ENCODE measurements at regions not wholly inside any gene's neighbourhood (a gene's known extent, or its start where the extent isn't known, plus 50 kb on each side); places are given as distances from the start of the nearest gene placed in this dataset.

DNA sequence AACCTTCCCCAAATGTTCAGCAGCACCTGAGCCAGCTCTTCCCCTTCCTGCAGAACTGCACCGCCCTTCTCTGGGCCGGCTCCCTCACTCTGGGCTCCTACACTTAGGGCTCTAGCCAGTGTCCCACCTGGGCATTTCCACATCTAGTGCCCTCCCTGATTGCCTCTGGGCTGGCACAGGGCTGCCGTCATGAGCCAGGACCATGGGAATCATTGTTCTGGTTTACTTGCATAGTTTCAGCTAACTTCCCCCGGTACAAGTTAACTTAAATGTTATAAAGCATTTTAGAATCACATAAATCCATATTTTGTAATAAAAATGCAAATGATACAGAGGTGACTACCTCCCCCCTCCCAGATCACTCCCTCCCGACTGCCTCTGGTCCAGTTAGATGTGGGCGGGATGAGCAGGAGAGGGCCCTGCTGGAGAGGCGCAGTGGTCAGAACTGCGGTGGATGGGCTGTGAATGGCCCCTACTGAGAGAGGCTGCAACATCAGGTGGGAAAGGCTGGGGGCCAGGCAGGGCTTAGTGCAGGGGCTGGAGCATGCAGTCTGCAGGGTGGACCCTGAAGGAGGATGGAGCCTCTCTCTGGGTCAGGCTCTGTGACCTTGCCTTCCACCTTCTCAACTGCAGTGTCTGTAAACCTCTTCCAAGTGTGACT is 371.4 kb upstream of the C1orf174 start:
- Mint-ChIP-seq H3K9me3 (peaks cover 0 to 12% (median 7%) of the 10 kb centered on the region in 5 donors), H3K36me3 (no peaks in the 10 kb centered on the region), H3K27me3 (peaks cover 8 to 21% of the 10 kb centered on the region in 2 donors), H3K4me3 (no peak overlapping the region), H3K27ac (no peak overlapping the region), H3K4me1 (peaks cover 6 to 17% (median 16%) of the 10 kb centered on the region in 3 donors)
- no peaks in the 10 kb centered on the region for H3K27me3 ChIP-seq (ENCODE audit: insufficient read depth, low read length, poor library complexity, severe bottlenecking)
- POLR2A ChIA-PET: no interaction called here
- no peaks in the 10 kb centered on the region for H3K9me3 ChIP-seq (ENCODE audit: low read length)
- no peaks in the 10 kb centered on the region for H3K36me3 ChIP-seq (ENCODE audit: insufficient read depth, low read length)
- no peak for DNase-seq
- no peaks in the 10 kb centered on the region for H3K4me1 ChIP-seq (ENCODE audit: insufficient read depth, low read length)
- no peak overlapping the region for H3K4me3 ChIP-seq (ENCODE audit: low read length)
- no peak overlapping the region for H3K27ac ChIP-seq (ENCODE audit: low read depth, low read length)
- CTCF ChIA-PET: no interaction called here

DNA sequence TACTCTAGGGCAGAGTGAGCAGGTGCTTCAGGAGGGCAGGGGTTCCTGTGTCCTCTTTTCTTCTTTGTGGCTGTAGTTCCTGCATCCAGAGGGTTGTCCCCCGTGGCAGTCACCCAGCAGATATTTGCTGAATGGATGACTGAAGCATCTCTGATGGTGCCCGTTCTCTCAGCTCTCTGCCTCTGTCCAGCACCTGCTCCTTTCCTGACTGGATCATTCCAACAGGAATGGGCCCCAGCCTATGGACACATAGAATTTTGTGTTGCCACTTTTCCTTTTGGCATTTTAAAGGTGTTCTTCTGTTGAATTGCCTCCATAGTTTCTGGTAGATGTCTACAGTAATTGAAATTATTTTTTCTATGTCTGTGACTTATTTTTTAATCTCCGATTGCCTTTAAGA is 372.5 kb upstream of the C1orf174 start:
- H3K4me3 Mint-ChIP-seq: no peak overlapping the region
- POLR2A ChIA-PET: no interaction called here
- Histone ChIP-seq H3K36me3 (ENCODE audit: insufficient read depth, low read length) (no peaks in the 10 kb centered on the region), H3K9me3 (ENCODE audit: low read length) (no peaks in the 10 kb centered on the region), H3K27ac (ENCODE audit: low read depth, low read length) (no peak overlapping the region), H3K4me3 (ENCODE audit: low read length) (no peak overlapping the region), H3K4me1 (ENCODE audit: insufficient read depth, low read length) (no peaks in the 10 kb centered on the region), H3K27me3 (ENCODE audit: insufficient read depth, low read length, poor library complexity, severe bottlenecking) (no peaks in the 10 kb centered on the region)
- H3K27me3 Mint-ChIP-seq: peaks cover 10 to 30% of the 10 kb centered on the region in 2 donors
- no peak for DNase-seq
- no peaks in the 10 kb centered on the region for H3K36me3 Mint-ChIP-seq
- peaks cover 4 to 9% (median 7%) of the 10 kb centered on the region in 3 donors for H3K4me1 Mint-ChIP-seq
- CTCF ChIA-PET: no interaction called here
- H3K27ac Mint-ChIP-seq: no peak overlapping the region
- peaks cover 2 to 16% (median 14%) of the 10 kb centered on the region in 5 donors for H3K9me3 Mint-ChIP-seq

DNA sequence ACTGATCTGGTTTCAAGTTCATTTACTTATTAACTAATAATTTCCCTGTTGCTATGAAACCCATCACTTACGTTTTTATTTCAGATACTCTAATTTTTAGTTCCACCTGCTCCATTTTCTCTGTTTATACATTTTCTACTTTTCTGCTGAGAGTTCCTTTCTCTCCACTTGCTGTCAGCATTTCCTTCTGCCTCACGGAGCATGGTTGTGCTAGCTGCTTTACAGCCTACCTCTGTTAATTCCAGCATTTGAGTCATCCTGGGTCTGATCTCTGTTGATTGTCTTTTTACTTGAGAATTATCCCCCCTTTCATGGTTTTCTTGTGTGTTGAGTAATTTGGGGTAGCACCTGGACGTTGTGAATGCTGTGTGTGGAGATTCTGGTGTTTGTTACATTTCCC is 373.2 kb upstream of the C1orf174 start:
- DNase-seq: no peak
- Mint-ChIP-seq H3K36me3 (peaks cover 0 to 5% (median 0%) of the 10 kb centered on the region in 3 donors), H3K9me3 (peaks cover 6 to 19% (median 16%) of the 10 kb centered on the region in 5 donors), H3K27ac (no peak overlapping the region), H3K27me3 (peaks cover 11 to 30% of the 10 kb centered on the region in 2 donors), H3K4me1 (peaks cover 0 to 3% (median 2%) of the 10 kb centered on the region in 3 donors), H3K4me3 (no peak overlapping the region)
- ChIA-PET CTCF (no interaction called here), POLR2A (no interaction called here)
- H3K4me3 ChIP-seq (ENCODE audit: low read length): no peak overlapping the region
- H3K36me3 ChIP-seq (ENCODE audit: insufficient read depth, low read length): no peaks in the 10 kb centered on the region
- no peak overlapping the region for H3K27ac ChIP-seq (ENCODE audit: low read depth, low read length)
- no peaks in the 10 kb centered on the region for H3K9me3 ChIP-seq (ENCODE audit: low read length)
- H3K27me3 ChIP-seq (ENCODE audit: insufficient read depth, low read length, poor library complexity, severe bottlenecking): no peaks in the 10 kb centered on the region
- no peaks in the 10 kb centered on the region for H3K4me1 ChIP-seq (ENCODE audit: insufficient read depth, low read length)

GRCh38 chr1:4273747-4274146 is 373.7 kb upstream of the C1orf174 start:
- ChIA-PET CTCF (no interaction called here), POLR2A (no interaction called here)
- no peak for DNase-seq
- Histone ChIP-seq H3K4me1 (ENCODE audit: insufficient read depth, low read length) (no peaks in the 10 kb centered on the region), H3K4me3 (ENCODE audit: low read length) (no peak overlapping the region), H3K9me3 (ENCODE audit: low read length) (no peaks in the 10 kb centered on the region), H3K36me3 (ENCODE audit: insufficient read depth, low read length) (no peaks in the 10 kb centered on the region), H3K27me3 (ENCODE audit: insufficient read depth, low read length, poor library complexity, severe bottlenecking) (no peaks in the 10 kb centered on the region), H3K27ac (ENCODE audit: low read depth, low read length) (no peak overlapping the region)
- Mint-ChIP-seq H3K36me3 (peaks cover 0 to 5% (median 0%) of the 10 kb centered on the region in 3 donors), H3K9me3 (peaks cover 7 to 20% (median 16%) of the 10 kb centered on the region in 5 donors), H3K4me1 (no peaks in the 10 kb centered on the region), H3K27me3 (peaks cover 12 to 30% of the 10 kb centered on the region in 2 donors), H3K27ac (peak overlapping the region in 1 of 8 donors; percentile 67), H3K4me3 (no peak overlapping the region)

- H3K9me3 ChIP-seq (ENCODE audit: low read length): no peaks in the 10 kb centered on the region
- no peak overlapping the region for H3K27ac ChIP-seq (ENCODE audit: low read depth, low read length)
- no peak overlapping the region for H3K4me3 ChIP-seq (ENCODE audit: low read length)
- ChIA-PET POLR2A (no interaction called here), CTCF (no interaction called here)
- H3K27me3 Mint-ChIP-seq: peaks cover 12 to 30% of the 10 kb centered on the region in 2 donors
- no peaks in the 10 kb centered on the region for H3K4me1 Mint-ChIP-seq
- H3K4me3 Mint-ChIP-seq: no peak overlapping the region
- no peaks in the 10 kb centered on the region for H3K4me1 ChIP-seq (ENCODE audit: insufficient read depth, low read length)
- H3K27ac Mint-ChIP-seq: no peak overlapping the region
- peaks cover 7 to 20% (median 16%) of the 10 kb centered on the region in 5 donors for H3K9me3 Mint-ChIP-seq
- H3K36me3 ChIP-seq (ENCODE audit: insufficient read depth, low read length): no peaks in the 10 kb centered on the region
- DNase-seq: no peak
- H3K36me3 Mint-ChIP-seq: peaks cover 0 to 5% (median 0%) of the 10 kb centered on the region in 3 donors
- no peaks in the 10 kb centered on the region for H3K27me3 ChIP-seq (ENCODE audit: insufficient read depth, low read length, poor library complexity, severe bottlenecking)
These were observed 375.0 kb upstream of the C1orf174 start for GRCh38 chr1:4275083-4275482.

GRCh38 chr1:4276238-4276637 is 376.2 kb upstream of the C1orf174 start:
- Histone ChIP-seq H3K4me1 (ENCODE audit: insufficient read depth, low read length) (no peaks in the 10 kb centered on the region), H3K9me3 (ENCODE audit: low read length) (no peaks in the 10 kb centered on the region), H3K36me3 (ENCODE audit: insufficient read depth, low read length) (no peaks in the 10 kb centered on the region), H3K27ac (ENCODE audit: low read depth, low read length) (no peak overlapping the region), H3K27me3 (ENCODE audit: insufficient read depth, low read length, poor library complexity, severe bottlenecking) (no peaks in the 10 kb centered on the region), H3K4me3 (ENCODE audit: low read length) (no peak overlapping the region)
- peaks cover 0 to 5% (median 0%) of the 10 kb centered on the region in 3 donors for H3K36me3 Mint-ChIP-seq
- CTCF ChIA-PET: no interaction called here
- H3K27ac Mint-ChIP-seq: no peak overlapping the region
- no peak overlapping the region for H3K4me3 Mint-ChIP-seq
- POLR2A ChIA-PET: no interaction called here
- H3K9me3 Mint-ChIP-seq: peaks cover 7 to 20% (median 16%) of the 10 kb centered on the region in 5 donors
- H3K27me3 Mint-ChIP-seq: peaks cover 12 to 25% of the 10 kb centered on the region in 2 donors
- DNase-seq: no peak
- H3K4me1 Mint-ChIP-seq: no peaks in the 10 kb centered on the region

DNA sequence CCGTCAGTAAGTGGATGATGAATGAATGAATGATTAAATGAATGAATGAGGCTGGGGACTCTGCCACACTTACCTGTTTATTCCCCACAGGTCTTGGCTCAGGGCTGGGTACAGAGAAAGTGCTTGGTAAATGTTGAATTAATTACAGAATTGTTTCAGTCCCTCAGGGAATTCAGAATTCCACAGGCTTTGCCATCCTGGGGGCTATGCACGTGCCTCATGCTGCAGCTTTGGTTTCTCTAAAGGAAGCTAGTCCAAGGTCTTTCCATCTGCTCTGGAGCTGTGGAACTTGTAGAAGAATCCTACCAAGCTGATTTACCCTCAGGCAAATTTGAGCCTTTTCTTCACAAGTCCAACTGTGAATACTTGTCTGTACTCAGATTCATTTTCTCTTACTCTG is 376.8 kb upstream of the AJAP1 start:
- Histone ChIP-seq H3K4me3 (ENCODE audit: low read length) (no peak overlapping the region), H3K27me3 (ENCODE audit: insufficient read depth, low read length, poor library complexity, severe bottlenecking) (no peaks in the 10 kb centered on the region), H3K36me3 (ENCODE audit: insufficient read depth, low read length) (no peaks in the 10 kb centered on the region), H3K9me3 (ENCODE audit: low read length) (no peaks in the 10 kb centered on the region), H3K27ac (ENCODE audit: low read depth, low read length) (no peak overlapping the region), H3K4me1 (ENCODE audit: insufficient read depth, low read length) (no peaks in the 10 kb centered on the region)
- Mint-ChIP-seq H3K9me3 (peaks cover 10 to 20% (median 16%) of the 10 kb centered on the region in 5 donors), H3K27ac (no peak overlapping the region), H3K4me1 (no peaks in the 10 kb centered on the region), H3K4me3 (no peak overlapping the region), H3K36me3 (peaks cover 0 to 5% (median 0%) of the 10 kb centered on the region in 3 donors), H3K27me3 (peaks cover 12 to 23% of the 10 kb centered on the region in 2 donors)
- POLR2A ChIA-PET: no interaction called here
- CTCF ChIA-PET: no interaction called here
- DNase-seq: no peak

- no peaks in the 10 kb centered on the region for H3K9me3 ChIP-seq (ENCODE audit: low read length)
- H3K27me3 ChIP-seq (ENCODE audit: insufficient read depth, low read length, poor library complexity, severe bottlenecking): no peaks in the 10 kb centered on the region
- ChIA-PET POLR2A (no interaction called here), CTCF (no interaction called here)
- H3K27ac Mint-ChIP-seq: no peak overlapping the region
- H3K4me1 ChIP-seq (ENCODE audit: insufficient read depth, low read length): no peaks in the 10 kb centered on the region
- no peaks in the 10 kb centered on the region for H3K4me1 Mint-ChIP-seq
- no peaks in the 10 kb centered on the region for H3K36me3 ChIP-seq (ENCODE audit: insufficient read depth, low read length)
- no peaks in the 10 kb centered on the region for H3K36me3 Mint-ChIP-seq
- H3K27me3 Mint-ChIP-seq: peaks cover 0 to 18% of the 10 kb centered on the region in 2 donors
- H3K4me3 Mint-ChIP-seq: no peak overlapping the region
- no peak overlapping the region for H3K4me3 ChIP-seq (ENCODE audit: low read length)
- H3K27ac ChIP-seq (ENCODE audit: low read depth, low read length): no peak overlapping the region
- H3K9me3 Mint-ChIP-seq: peaks cover 2 to 9% (median 6%) of the 10 kb centered on the region in 5 donors
- DNase-seq: no peak
These were observed 369.4 kb upstream of the AJAP1 start for GRCh38 chr1:4284976-4285375.

Data from CD8-positive, alpha-beta memory T cell (primary cell).